B cell (primary cell): ENCODE measurements at regions not wholly inside any gene's neighbourhood (a gene's known extent, or its start where the extent isn't known, plus 50 kb on each side); places are given as distances from the start of the nearest gene placed in this dataset.

Source experiments
- ATAC-seq: fragments of 200-7000 bp; cut with Tn5 transposase; one replicate; pipeline ENCODE4 v1.10.0; 2021; ENCODE audit warnings: low read depth, mild to moderate bottlenecking, moderate number of reproducible peaks, moderate library complexity
- CTCF ChIA-PET: fragments of 350-600 bp; sonication (Branson Sonifier 250); formaldehyde crosslinking; loops from one replicate; lab custom pipeline; 2021; ENCODE audit warnings: antibody characterized with exemption, inconsistent platforms; lab: Charles Lee
- POLR2A ChIA-PET: fragments of 350-600 bp; sonication (Branson Sonifier 250); formaldehyde crosslinking; loops from one replicate; lab custom pipeline; 2021; ENCODE audit warnings: antibody characterized with exemption; lab: Charles Lee
- DNase-seq: peaks from one replicate; pipeline ENCODE4 v3.0.0; 2013
- H2AFZ ChIP-seq: 2 replicates; pipeline ENCODE4 v1.6.1; 2012; ENCODE audit warnings: mild to moderate bottlenecking, low read depth, low read length; ENCODE audit not compliant: insufficient read depth, poor library complexity, severe bottlenecking
- H3K27ac ChIP-seq, 2 donors: 1 replicate in 1 of 2; 2 replicates in 1 of 2; pipeline ENCODE4 v1.5.1; 2012 to 2013; ENCODE audit warnings: low read length in 2 of 2, mild to moderate bottlenecking in 2 of 2, moderate library complexity in 1 of 2
- H3K27me3 ChIP-seq, 4 experiments: fragments of 200-600 bp in 1 of 4; sonication (generic) in 1 of 4; replicated peaks in 1 of 4; 1 replicate in 2 of 4; 2 replicates in 2 of 4; pipeline versions ENCODE4 v1.6.1 to v1.7.0; 2013 to 2016; ENCODE audit warnings: low read length in 3 of 4, mild to moderate bottlenecking in 2 of 4, mixed read lengths in 1 of 4, moderate library complexity in 1 of 4; ENCODE audit not compliant: insufficient read depth in 4 of 4, control insufficient read depth in 3 of 4; ENCODE audit errors: control extremely low read depth in 1 of 4
- H3K36me3 ChIP-seq, 2 experiments: replicated peaks in 1 of 2; 1 replicate in 1 of 2; 2 replicates in 1 of 2; pipeline versions ENCODE4 v1.6.1 to v1.7.1; 2013; ENCODE audit warnings: low read length in 1 of 2; ENCODE audit not compliant: insufficient read depth in 2 of 2, control insufficient read depth in 1 of 2; ENCODE audit errors: control extremely low read depth in 1 of 2, extremely low read depth in 1 of 2
- H3K4me1 ChIP-seq, 2 donors: fragments of 200-600 bp in 1 of 2; sonication (generic) in 1 of 2; 1 replicate in 1 of 2; 2 replicates in 1 of 2; pipeline versions ENCODE4 v1.5.1 to v1.6.1; 2013 to 2017; ENCODE audit warnings: low read length in 2 of 2; ENCODE audit not compliant: control insufficient read depth in 2 of 2, insufficient read depth in 2 of 2
- H3K4me2 ChIP-seq: replicated peaks from 2 replicates; pipeline ENCODE3; 2012; ENCODE audit warnings: mild to moderate bottlenecking, low read depth, low read length; ENCODE audit not compliant: poor library complexity, severe bottlenecking
- H3K4me3 ChIP-seq, 5 experiments: fragments of 200-600 bp in 1 of 5; sonication (generic) in 1 of 5; 1 replicate in 3 of 5; 2 replicates in 2 of 5; pipeline versions ENCODE4 v1.5.1 to v1.7.0; 2011 to 2016; ENCODE audit warnings: low read length in 4 of 5, mild to moderate bottlenecking in 4 of 5, low read depth in 2 of 5, control low read depth in 1 of 5, moderate library complexity in 1 of 5; ENCODE audit not compliant: insufficient read depth in 1 of 5; ENCODE audit errors: control extremely low read depth in 1 of 5, extremely low read depth in 1 of 5
- H3K79me2 ChIP-seq: fragments of 200-600 bp; sonication (generic); one replicate; pipeline ENCODE4 v1.6.0; 2016; ENCODE audit warnings: low read length; ENCODE audit not compliant: control insufficient read depth, insufficient read depth
- H3K9ac ChIP-seq: fragments of 200-600 bp; sonication (generic); 2 replicates; pipeline ENCODE4 v1.6.1; 2017; ENCODE audit warnings: mild to moderate bottlenecking, low read length, moderate library complexity
- H3K9me3 ChIP-seq, 3 donors: one replicate each; pipeline versions ENCODE4 v1.6.1 to v1.7.1; 2013; ENCODE audit warnings: low read length in 2 of 3; ENCODE audit not compliant: control insufficient read depth in 2 of 3, insufficient read depth in 1 of 3; ENCODE audit errors: control extremely low read depth in 1 of 3
- H4K20me1 ChIP-seq: 2 replicates; pipeline ENCODE4 v1.6.0; 2012; ENCODE audit warnings: mild to moderate bottlenecking, low read length; ENCODE audit not compliant: insufficient read depth, control insufficient read depth, poor library complexity, severe bottlenecking
- H3K27ac Mint-ChIP-seq: one replicate; pipeline ENCODE4 v1.8.0; 2021; ENCODE audit warnings: mixed read lengths
- H3K27me3 Mint-ChIP-seq: one replicate; pipeline ENCODE4 v1.8.0; 2021; ENCODE audit warnings: mixed read lengths
- H3K4me1 Mint-ChIP-seq: one replicate; pipeline ENCODE4 v1.8.0; 2021; ENCODE audit warnings: mixed read lengths
- H3K4me3 Mint-ChIP-seq: one replicate; pipeline ENCODE4 v1.8.0; 2021; ENCODE audit warnings: mixed read lengths
- H3K9me3 Mint-ChIP-seq: one replicate; pipeline ENCODE4 v1.8.0; 2022; ENCODE audit warnings: mixed read lengths; ENCODE audit not compliant: insufficient read depth
- CTCF ChIP-seq: fragments of 200-600 bp; IDR thresholded peaks from one replicate; pipeline ENCODE4 v1.8.0; 2022; ENCODE audit warnings: antibody characterized with exemption, mild to moderate bottlenecking
- EZH2 ChIP-seq: IDR thresholded peaks from 2 replicates; pipeline ENCODE4 v1.6.1; 2012; ENCODE audit warnings: borderline replicate concordance, low read depth, mild to moderate bottlenecking, moderate library complexity, low read length; ENCODE audit not compliant: insufficient read depth, poor library complexity, severe bottlenecking
- WGBS: methylation state at CpG from one replicate; pipeline ENCODE4 v1.1.5; 2013; ENCODE audit warnings: missing lambda C conversion rate; ENCODE audit not compliant: insufficient coverage; 5-methylcytosine and 5-hydroxymethylcytosine counted together
- intact Hi-C: fragments of 100-400 bp; cut with micrococcal nuclease; formaldehyde crosslinking; loops from one replicate; pipeline ENCODE4 v1.10.0; 2022

GRCh38 chr1:189701606-189702005 lies 776.1 kb downstream of the BRINP3 start:
- Mint-ChIP-seq H3K27me3 (no peaks in the 10 kb centered on the region), H3K9me3 (no peaks in the 10 kb centered on the region), H3K4me3 (no peak overlapping the region), H3K27ac (no peak overlapping the region), H3K4me1 (no peaks in the 10 kb centered on the region)
- H3K27ac ChIP-seq: no peak overlapping the region
- POLR2A ChIA-PET: no interaction called here
- H3K4me2 ChIP-seq: no peak overlapping the region
- H4K20me1 ChIP-seq: no peaks in the 10 kb centered on the region
- no peaks in the 10 kb centered on the region for H3K4me1 ChIP-seq
- H3K36me3 ChIP-seq: no peaks in the 10 kb centered on the region
- no peak overlapping the region for H2AFZ ChIP-seq
- no peak overlapping the region for H3K4me3 ChIP-seq
- CTCF ChIA-PET: no interaction called here
- 100% methylated on average over 1 of the region's 3 CpGs for WGBS
- H3K9me3 ChIP-seq: peaks cover 0 to 7% (median 0%) of the 10 kb centered on the region in 3 donors
- TF ChIP-seq EZH2 (no peak), CTCF (no peak)
- no peaks in the 10 kb centered on the region for H3K27me3 ChIP-seq
- H3K9ac ChIP-seq: no peak overlapping the region
- ATAC-seq: no peak
- intact Hi-C loops: no loop called here
- H3K79me2 ChIP-seq: no peaks in the 10 kb centered on the region
- no peak for DNase-seq

GRCh38 chr1:189706594-189706993 lies 771.1 kb downstream of the BRINP3 start:
- H2AFZ ChIP-seq: no peak overlapping the region
- no peaks in the 10 kb centered on the region for H4K20me1 ChIP-seq
- CTCF ChIA-PET: no interaction called here
- Mint-ChIP-seq H3K4me1 (no peaks in the 10 kb centered on the region), H3K4me3 (no peak overlapping the region), H3K27me3 (no peaks in the 10 kb centered on the region), H3K27ac (no peak overlapping the region), H3K9me3 (no peaks in the 10 kb centered on the region)
- DNase-seq (no peak), ATAC-seq (no peak)
- no peak overlapping the region for H3K9ac ChIP-seq
- H3K36me3 ChIP-seq: no peaks in the 10 kb centered on the region
- peaks cover 0 to 8% (median 0%) of the 10 kb centered on the region in 3 donors for H3K9me3 ChIP-seq
- TF ChIP-seq CTCF (no peak), EZH2 (no peak)
- H3K4me2 ChIP-seq: no peak overlapping the region
- H3K4me3 ChIP-seq: no peak overlapping the region
- H3K27ac ChIP-seq: no peak overlapping the region
- POLR2A ChIA-PET: no interaction called here
- H3K79me2 ChIP-seq: no peaks in the 10 kb centered on the region
- intact Hi-C loops: no loop called here
- no peaks in the 10 kb centered on the region for H3K27me3 ChIP-seq
- WGBS: no CpG with 5 or more reads among the region's 1 CpG
- H3K4me1 ChIP-seq: no peaks in the 10 kb centered on the region
